ENCODE measurements at regions not wholly inside any gene's neighbourhood (a gene's known extent, or its start where the extent isn't known, plus 50 kb on each side); places are given as distances from the start of the nearest gene placed in this dataset.

GRCh38 chrX:125420809-125421208 lies 101.1 kb downstream of the TEX13C start:
- Histone ChIP-seq H4K20me1 (ENCODE audit: low read depth) (no peaks in the 10 kb centered on the region), H3K36me3 (no peaks in the 10 kb centered on the region), H3F3A (ENCODE audit: low read depth) (no peaks in the 10 kb centered on the region), H3K79me2 (ENCODE audit: low read depth) (no peaks in the 10 kb centered on the region), H3K4me3 (no peak overlapping the region), H3K27ac (no peak overlapping the region), H3K9me3 (ENCODE audit: low read depth) (peaks cover 13% of the 10 kb centered on the region), H2AFZ (replicated peaks) (no peak overlapping the region), H3K9ac (no peak overlapping the region), H3K4me1 (no peaks in the 10 kb centered on the region), H3K27me3 (no peaks in the 10 kb centered on the region), H3K4me2 (no peak overlapping the region)
- H3K4me1 Mint-ChIP-seq: no peaks in the 10 kb centered on the region
- H3K36me3 Mint-ChIP-seq: no peaks in the 10 kb centered on the region
- no peaks in the 10 kb centered on the region for H3K27me3 Mint-ChIP-seq (ENCODE audit: insufficient read depth, low read depth)
- no peaks in the 10 kb centered on the region for H3K9me3 Mint-ChIP-seq
- TF ChIP-seq EZH2 (IDR thresholded peaks at IDR 0.05): no peak
- TF ChIP-seq EZH2phosphoT487 (IDR thresholded peaks at IDR 0.05): no peak
- TF ChIP-seq CTCF (IDR thresholded peaks at IDR 0.05): no peak
- no peak for DNase-seq (ENCODE audit: low spot score)
- H3K27ac Mint-ChIP-seq: no peak overlapping the region
- H3K4me3 Mint-ChIP-seq: no peak overlapping the region

GRCh38 chrX:125422986-125423385 lies 103.3 kb downstream of the TEX13C start:
- Histone ChIP-seq H3K4me1 (no peaks in the 10 kb centered on the region), H3F3A (ENCODE audit: low read depth) (no peaks in the 10 kb centered on the region), H3K4me3 (no peak overlapping the region), H3K9me3 (ENCODE audit: low read depth) (peaks cover 13% of the 10 kb centered on the region), H3K27ac (no peak overlapping the region), H3K9ac (no peak overlapping the region), H3K4me2 (no peak overlapping the region), H4K20me1 (ENCODE audit: low read depth) (no peaks in the 10 kb centered on the region), H2AFZ (replicated peaks) (no peak overlapping the region), H3K27me3 (no peaks in the 10 kb centered on the region), H3K79me2 (ENCODE audit: low read depth) (no peaks in the 10 kb centered on the region), H3K36me3 (no peaks in the 10 kb centered on the region)
- TF ChIP-seq EZH2 (IDR thresholded peaks at IDR 0.05): no peak
- no peak for TF ChIP-seq CTCF (IDR thresholded peaks at IDR 0.05)
- no peak for TF ChIP-seq EZH2phosphoT487 (IDR thresholded peaks at IDR 0.05)
- Mint-ChIP-seq H3K4me1 (no peaks in the 10 kb centered on the region), H3K27ac (no peak overlapping the region), H3K4me3 (no peak overlapping the region), H3K36me3 (no peaks in the 10 kb centered on the region), H3K9me3 (no peaks in the 10 kb centered on the region), H3K27me3 (ENCODE audit: insufficient read depth, low read depth) (no peaks in the 10 kb centered on the region)
- DNase-seq (ENCODE audit: low spot score): no peak

- Histone ChIP-seq H3F3A (ENCODE audit: low read depth) (no peaks in the 10 kb centered on the region), H3K27ac (no peak overlapping the region), H3K79me2 (ENCODE audit: low read depth) (no peaks in the 10 kb centered on the region), H3K9ac (no peak overlapping the region), H2AFZ (replicated peaks) (no peak overlapping the region), H3K4me3 (no peak overlapping the region), H3K36me3 (no peaks in the 10 kb centered on the region), H3K4me1 (no peaks in the 10 kb centered on the region), H3K27me3 (no peaks in the 10 kb centered on the region), H3K9me3 (ENCODE audit: low read depth) (peaks cover 8% of the 10 kb centered on the region), H3K4me2 (no peak overlapping the region), H4K20me1 (ENCODE audit: low read depth) (no peaks in the 10 kb centered on the region)
- Mint-ChIP-seq H3K4me1 (no peaks in the 10 kb centered on the region), H3K27ac (no peak overlapping the region), H3K27me3 (ENCODE audit: insufficient read depth, low read depth) (no peaks in the 10 kb centered on the region), H3K9me3 (no peaks in the 10 kb centered on the region), H3K36me3 (no peaks in the 10 kb centered on the region), H3K4me3 (no peak overlapping the region)
- no peak for DNase-seq (ENCODE audit: low spot score)
- TF ChIP-seq EZH2phosphoT487 (IDR thresholded peaks at IDR 0.05) (no peak), EZH2 (IDR thresholded peaks at IDR 0.05) (no peak), CTCF (IDR thresholded peaks at IDR 0.05) (no peak)
Observed at GRCh38 chrX:125424536-125424935, 104.9 kb downstream of the TEX13C start.

Data from neural progenitor cell (in vitro differentiated cells).